ENCODE measurements at regions not wholly inside any gene's neighbourhood (a gene's known extent, or its start where the extent isn't known, plus 50 kb on each side); places are given as distances from the start of the nearest gene placed in this dataset.

DNA sequence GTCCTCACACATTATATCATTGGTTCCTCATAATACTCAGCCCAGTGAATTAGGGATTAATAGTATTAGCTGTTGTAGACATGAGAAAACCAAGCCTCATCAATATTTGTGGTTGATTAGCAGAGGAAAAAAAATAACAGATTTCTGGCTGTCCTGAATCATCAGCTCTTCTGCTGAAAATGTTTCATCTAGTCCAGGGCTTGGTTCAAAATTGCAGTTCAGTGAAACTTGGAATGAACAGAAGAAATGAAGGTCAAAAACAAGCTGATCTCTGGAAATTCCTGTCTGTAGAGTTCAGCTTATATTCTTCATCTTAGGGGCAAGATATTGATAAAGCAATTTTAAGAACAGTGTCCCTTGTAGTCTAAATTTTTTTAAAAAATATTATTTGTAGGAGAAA is 361.1 kb upstream of the CCDC179 start:
- DNase-seq (no peak), ATAC-seq (no peak)
- H3K4me3 ChIP-seq = no peak overlapping the region
- no peaks in the 10 kb centered on the region for H3K9me3 ChIP-seq
- TF ChIP-seq, protein P1, sequence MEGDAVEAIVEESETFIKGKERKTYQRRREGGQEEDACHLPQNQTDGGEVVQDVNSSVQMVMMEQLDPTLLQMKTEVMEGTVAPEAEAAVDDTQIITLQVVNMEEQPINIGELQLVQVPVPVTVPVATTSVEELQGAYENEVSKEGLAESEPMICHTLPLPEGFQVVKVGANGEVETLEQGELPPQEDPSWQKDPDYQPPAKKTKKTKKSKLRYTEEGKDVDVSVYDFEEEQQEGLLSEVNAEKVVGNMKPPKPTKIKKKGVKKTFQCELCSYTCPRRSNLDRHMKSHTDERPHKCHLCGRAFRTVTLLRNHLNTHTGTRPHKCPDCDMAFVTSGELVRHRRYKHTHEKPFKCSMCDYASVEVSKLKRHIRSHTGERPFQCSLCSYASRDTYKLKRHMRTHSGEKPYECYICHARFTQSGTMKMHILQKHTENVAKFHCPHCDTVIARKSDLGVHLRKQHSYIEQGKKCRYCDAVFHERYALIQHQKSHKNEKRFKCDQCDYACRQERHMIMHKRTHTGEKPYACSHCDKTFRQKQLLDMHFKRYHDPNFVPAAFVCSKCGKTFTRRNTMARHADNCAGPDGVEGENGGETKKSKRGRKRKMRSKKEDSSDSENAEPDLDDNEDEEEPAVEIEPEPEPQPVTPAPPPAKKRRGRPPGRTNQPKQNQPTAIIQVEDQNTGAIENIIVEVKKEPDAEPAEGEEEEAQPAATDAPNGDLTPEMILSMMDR (IDR thresholded peaks at IDR 0.05) = no peak
- no peaks in the 10 kb centered on the region for H3K36me3 ChIP-seq (ENCODE audit: low read depth)
- intact Hi-C loops (cut with DNase I, micrococcal nuclease) = no loop called here
- H3K4me1 ChIP-seq (ENCODE audit: low read depth) = no peaks in the 10 kb centered on the region

DNA sequence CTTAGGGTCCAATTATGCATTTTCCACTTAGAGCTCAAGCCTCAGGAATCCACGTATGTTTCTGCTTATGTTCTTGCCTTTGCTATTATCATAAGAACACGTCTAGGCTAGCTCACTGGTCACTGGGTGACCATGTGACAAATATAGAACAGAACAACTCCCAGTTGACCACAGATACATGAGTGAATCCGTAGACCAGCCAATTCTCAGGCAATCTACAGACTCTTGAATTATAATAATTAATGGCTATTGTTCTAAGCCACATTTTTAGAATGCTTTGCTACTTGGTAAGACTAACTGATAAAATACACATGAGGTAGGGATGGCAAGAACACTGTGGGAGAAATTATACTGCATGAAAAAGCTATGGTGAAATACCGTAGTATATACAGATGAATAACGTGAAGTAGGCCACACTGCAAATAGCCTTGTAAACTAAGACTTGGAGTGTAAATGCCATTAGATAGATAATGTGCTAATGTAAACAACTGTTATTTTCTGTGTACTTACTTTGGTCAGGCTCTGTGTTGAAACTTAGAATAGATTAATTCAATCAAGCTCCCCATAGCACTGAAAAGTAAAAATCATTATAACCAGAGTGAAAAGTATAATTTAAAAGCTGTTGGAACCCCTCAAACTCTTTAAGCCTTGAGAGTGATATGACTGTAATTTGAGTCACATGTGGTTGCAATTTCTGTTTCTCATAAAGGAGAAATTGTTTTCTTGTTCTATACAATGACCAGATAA is 366.2 kb upstream of the CCDC179 start:
- DNase-seq (no peak), ATAC-seq (no peak)
- H3K36me3 ChIP-seq (ENCODE audit: low read depth) = no peaks in the 10 kb centered on the region
- H3K4me3 ChIP-seq = no peak overlapping the region
- H3K9me3 ChIP-seq = no peaks in the 10 kb centered on the region
- TF ChIP-seq, protein P1 (IDR thresholded peaks at IDR 0.05) = no peak
- intact Hi-C loops (cut with DNase I, micrococcal nuclease) = no loop called here
- H3K4me1 ChIP-seq (ENCODE audit: low read depth) = no peaks in the 10 kb centered on the region

DNA sequence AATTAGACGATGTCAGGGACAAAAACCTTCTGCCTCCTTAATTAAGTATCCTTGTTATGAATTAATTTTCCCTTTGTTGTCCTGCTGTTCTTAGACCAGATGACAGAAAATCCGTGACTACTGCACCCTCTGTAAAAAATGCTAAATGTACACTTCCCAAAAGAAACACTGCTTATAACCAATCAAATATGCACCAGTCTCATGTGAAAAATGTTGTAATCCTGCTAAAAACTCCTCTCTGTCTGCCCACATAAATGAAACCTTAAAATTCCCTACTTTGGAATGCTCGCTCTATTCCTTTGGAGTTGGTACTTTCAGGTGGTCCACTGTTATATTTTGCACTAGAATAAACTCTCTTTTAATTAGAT is 366.8 kb upstream of the CCDC179 start:
- no peak for DNase-seq
- Histone ChIP-seq H3K36me3 (ENCODE audit: low read depth) (no peaks in the 10 kb centered on the region), H3K4me1 (ENCODE audit: low read depth) (no peaks in the 10 kb centered on the region), H3K4me3 (no peak overlapping the region), H3K9me3 (no peaks in the 10 kb centered on the region)
- no peak for ATAC-seq
- intact Hi-C loops (cut with DNase I, micrococcal nuclease) = no loop called here
- TF ChIP-seq, protein P1 (IDR thresholded peaks at IDR 0.05) = no peak

DNA sequence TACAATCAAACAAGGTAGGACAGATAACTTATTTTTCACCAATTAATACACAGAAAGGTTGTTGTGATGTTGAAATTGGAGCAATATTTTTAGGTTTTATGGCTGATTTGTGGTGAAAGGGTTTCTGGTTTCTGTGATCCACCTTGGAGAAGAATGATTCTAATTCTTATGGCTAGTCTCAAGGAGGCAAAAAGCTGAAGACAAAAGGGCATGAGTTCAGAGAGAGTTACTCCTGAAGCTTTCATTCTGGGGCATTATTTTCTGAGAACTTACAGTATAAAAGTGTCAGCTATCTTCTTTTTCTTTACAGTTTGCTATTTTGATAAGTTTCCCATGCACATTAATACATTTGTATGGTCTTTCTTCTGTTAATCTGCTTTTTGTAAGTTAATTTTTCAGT is 372.4 kb upstream of the CCDC179 start:
- Histone ChIP-seq H3K9me3 (no peaks in the 10 kb centered on the region), H3K4me3 (no peak overlapping the region), H3K36me3 (ENCODE audit: low read depth) (no peaks in the 10 kb centered on the region), H3K4me1 (ENCODE audit: low read depth) (no peaks in the 10 kb centered on the region)
- DNase-seq (no peak), ATAC-seq (no peak)
- intact Hi-C loops (cut with DNase I, micrococcal nuclease) = no loop called here
- TF ChIP-seq, protein P1 (IDR thresholded peaks at IDR 0.05) = no peak

DNA sequence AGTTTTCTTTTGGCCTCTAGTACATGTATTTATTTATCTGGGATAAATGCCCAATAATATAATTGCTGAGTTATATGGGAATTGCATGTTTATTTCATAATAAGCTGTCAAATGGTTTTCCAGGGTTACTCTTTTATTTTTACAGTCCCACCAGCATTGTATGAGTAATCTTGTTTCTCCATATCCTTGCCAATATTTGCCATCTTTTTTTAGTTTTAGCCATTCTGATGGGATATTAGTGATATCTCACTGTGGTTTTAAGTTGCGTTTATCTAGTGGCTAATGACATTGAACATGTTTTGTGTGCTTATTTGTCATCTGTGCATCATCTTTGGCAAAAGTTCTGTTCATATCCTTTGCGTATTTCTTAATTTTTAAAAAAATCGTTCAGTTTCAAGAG is 372.8 kb upstream of the CCDC179 start:
- DNase-seq (no peak), ATAC-seq (no peak)
- Histone ChIP-seq H3K4me1 (ENCODE audit: low read depth) (no peaks in the 10 kb centered on the region), H3K9me3 (no peaks in the 10 kb centered on the region), H3K4me3 (no peak overlapping the region), H3K36me3 (ENCODE audit: low read depth) (no peaks in the 10 kb centered on the region)
- TF ChIP-seq, protein P1 (IDR thresholded peaks at IDR 0.05) = no peak
- intact Hi-C loops (cut with DNase I, micrococcal nuclease) = no loop called here
